H9 (cell line): ENCODE measurements at regions not wholly inside any gene's neighbourhood (a gene's known extent, or its start where the extent isn't known, plus 50 kb on each side); places are given as distances from the start of the nearest gene placed in this dataset.

Experiments used
- DNase-seq: peaks from one replicate; pipeline ENCODE4 v3.0.0-alpha.2; 2017
- H2AFZ ChIP-seq: one replicate; pipeline ENCODE4 v1.6.1; 2013; ENCODE audit warnings: mild to moderate bottlenecking, low read length, control low read depth, moderate library complexity
- H2AK5ac ChIP-seq: 2 replicates; pipeline ENCODE4 v1.6.1; 2013; ENCODE audit warnings: low read length, control low read depth, mixed read lengths; ENCODE audit not compliant: insufficient read length
- H2BK120ac ChIP-seq: one replicate; pipeline ENCODE4 v1.6.1; 2013; ENCODE audit warnings: low read depth, mild to moderate bottlenecking, low read length, control low read depth, inconsistent platforms; ENCODE audit not compliant: poor library complexity, severe bottlenecking
- H2BK12ac ChIP-seq: 2 replicates; pipeline ENCODE4 v1.6.1; 2013; ENCODE audit warnings: low read length, control low read depth, mixed read lengths, low read depth; ENCODE audit not compliant: insufficient read length
- H2BK15ac ChIP-seq: 2 replicates; pipeline ENCODE4 v1.6.1; 2013; ENCODE audit warnings: low read depth, low read length, control low read depth
- H2BK20ac ChIP-seq: one replicate; pipeline ENCODE4 v1.6.1; 2013; ENCODE audit warnings: low read depth, mild to moderate bottlenecking, low read length, control low read depth, inconsistent platforms; ENCODE audit not compliant: poor library complexity, severe bottlenecking
- H2BK5ac ChIP-seq: 2 replicates; pipeline ENCODE4 v1.6.1; 2013; ENCODE audit warnings: low read length, control low read depth, mixed read lengths; ENCODE audit not compliant: insufficient read length
- H3K14ac ChIP-seq: 2 replicates; pipeline ENCODE4 v1.6.1; 2013; ENCODE audit warnings: low read length, control low read depth; ENCODE audit not compliant: insufficient read depth
- H3K18ac ChIP-seq: 2 replicates; pipeline ENCODE4 v1.6.1; 2013; ENCODE audit warnings: low read depth, mild to moderate bottlenecking, mixed read lengths, low read length, control low read depth; ENCODE audit not compliant: insufficient read length
- H3K23ac ChIP-seq: 2 replicates; pipeline ENCODE4 v1.6.1; 2013; ENCODE audit warnings: low read length, control low read depth, mixed read lengths, low read depth; ENCODE audit not compliant: insufficient read length
- H3K23me2 ChIP-seq: 2 replicates; pipeline ENCODE4 v1.6.1; 2013; ENCODE audit warnings: low read depth, mild to moderate bottlenecking, mixed read lengths, low read length, control low read depth; ENCODE audit not compliant: insufficient read length, poor library complexity, severe bottlenecking
- H3K27ac ChIP-seq: 2 replicates; pipeline ENCODE4 v1.5.1; 2013; ENCODE audit warnings: low read length, control low read depth, mixed read lengths, low read depth; ENCODE audit not compliant: insufficient read length
- H3K27me3 ChIP-seq: 2 replicates; pipeline ENCODE4 v1.6.1; 2013; ENCODE audit warnings: low read length, control low read depth, inconsistent platforms; ENCODE audit not compliant: insufficient read depth
- H3K4ac ChIP-seq: 2 replicates; pipeline ENCODE4 v1.6.1; 2013; ENCODE audit warnings: low read depth, mild to moderate bottlenecking, control low read depth, inconsistent platforms, low read length, moderate library complexity
- H3K4me1 ChIP-seq: 2 replicates; pipeline ENCODE4 v1.6.1; 2013; ENCODE audit warnings: low read length, control low read depth, inconsistent platforms; ENCODE audit not compliant: insufficient read depth
- H3K4me2 ChIP-seq: 2 replicates; pipeline ENCODE4 v1.6.1; 2013; ENCODE audit warnings: low read length, control low read depth, mixed read lengths; ENCODE audit not compliant: insufficient read length, insufficient read depth
- H3K56ac ChIP-seq: 2 replicates; pipeline ENCODE4 v1.6.1; 2013; ENCODE audit warnings: low read depth, mild to moderate bottlenecking, mixed read lengths, low read length, control low read depth; ENCODE audit not compliant: insufficient read length
- H3K79me1 ChIP-seq: 2 replicates; pipeline ENCODE4 v1.6.1; 2013; ENCODE audit warnings: low read depth, mild to moderate bottlenecking, moderate library complexity, low read length, control low read depth, inconsistent platforms; ENCODE audit not compliant: insufficient read depth, poor library complexity, severe bottlenecking
- H3K79me2 ChIP-seq: 2 replicates; pipeline ENCODE4 v1.6.1; 2013; ENCODE audit warnings: low read length, control low read depth, inconsistent platforms; ENCODE audit not compliant: insufficient read depth
- H3K9ac ChIP-seq: 2 replicates; pipeline ENCODE4 v1.6.1; 2013; ENCODE audit warnings: low read length, control low read depth, mixed read lengths; ENCODE audit not compliant: insufficient read length; ENCODE audit errors: extremely low read depth
- H3K9me3 ChIP-seq: one replicate; pipeline ENCODE4 v1.6.1; 2013; ENCODE audit warnings: low read depth, low read length, inconsistent platforms; ENCODE audit not compliant: control insufficient read depth
- H3T11ph ChIP-seq: one replicate; pipeline ENCODE4 v1.6.1; 2013; ENCODE audit warnings: mild to moderate bottlenecking, low read length, control low read depth, inconsistent platforms
- H4K20me1 ChIP-seq: one replicate; pipeline ENCODE4 v1.6.1; 2013; ENCODE audit not compliant: control insufficient read depth, insufficient read length, insufficient read depth
- H4K5ac ChIP-seq: 2 replicates; pipeline ENCODE4 v1.6.1; 2013; ENCODE audit warnings: low read depth, mild to moderate bottlenecking, mixed read lengths, low read length, control low read depth; ENCODE audit not compliant: insufficient read length
- H4K8ac ChIP-seq: replicated peaks from 2 replicates; pipeline ENCODE4 v1.6.1; 2013; ENCODE audit warnings: low read length, control low read depth, mixed read lengths, low read depth; ENCODE audit not compliant: insufficient read length
- H4K91ac ChIP-seq: 2 replicates; pipeline ENCODE4 v1.6.1; 2013; ENCODE audit warnings: low read depth, mild to moderate bottlenecking, moderate library complexity, mixed read lengths, low read length, control low read depth; ENCODE audit not compliant: insufficient read length
- H3K27ac Mint-ChIP-seq, 3 experiments: 2 replicates in 2 of 3; 3 replicates in 1 of 3; pipeline ENCODE4 v1.8.0; 2020 to 2021; ENCODE audit warnings: mixed read lengths in 3 of 3, mild to moderate bottlenecking in 1 of 3, moderate library complexity in 1 of 3
- H3K27me3 Mint-ChIP-seq: 2 replicates; pipeline ENCODE4 v1.8.0; 2021; ENCODE audit warnings: low read depth, mild to moderate bottlenecking, moderate library complexity, mixed read lengths
- H3K36me3 Mint-ChIP-seq, 3 experiments: 2 replicates in 2 of 3; 3 replicates in 1 of 3; pipeline ENCODE4 v1.8.0; 2020 to 2021; ENCODE audit warnings: low read depth in 3 of 3, mixed read lengths in 3 of 3; ENCODE audit not compliant: insufficient read depth in 1 of 3
- H3K4me1 Mint-ChIP-seq, 2 experiments: 2 replicates each; pipeline ENCODE4 v1.8.0; 2020; ENCODE audit warnings: mixed read lengths in 2 of 2
- H3K4me3 Mint-ChIP-seq, 2 experiments: 2 replicates in 1 of 2; 3 replicates in 1 of 2; pipeline ENCODE4 v1.8.0; 2020 to 2021; ENCODE audit warnings: mild to moderate bottlenecking in 2 of 2, mixed read lengths in 2 of 2, moderate library complexity in 1 of 2
- H3K9me3 Mint-ChIP-seq, 2 experiments: 2 replicates in 1 of 2; 3 replicates in 1 of 2; pipeline ENCODE4 v1.8.0; 2020; ENCODE audit warnings: mild to moderate bottlenecking in 2 of 2, mixed read lengths in 2 of 2, moderate library complexity in 1 of 2
- WGBS: extraction: QIAGEN DNeasy Blood & Tissue Kit; methylation state at CpG from one replicate; pipeline ENCODE4 v1.1.7; 2013; ENCODE audit warnings: missing lambda C conversion rate, low lambda C conversion rate, mixed read lengths; ENCODE audit not compliant: insufficient read length; ENCODE audit errors: extremely low coverage; 5-methylcytosine and 5-hydroxymethylcytosine counted together
- TF ChIP-seq, protein P1 (sequence below): fragments of 200-600 bp; sonication (generic); conservative IDR thresholded peaks from 3 replicates; pipeline ENCODE4 v1.8.0; 2021; ENCODE audit warnings: antibody characterized with exemption, mild to moderate bottlenecking

DNA sequence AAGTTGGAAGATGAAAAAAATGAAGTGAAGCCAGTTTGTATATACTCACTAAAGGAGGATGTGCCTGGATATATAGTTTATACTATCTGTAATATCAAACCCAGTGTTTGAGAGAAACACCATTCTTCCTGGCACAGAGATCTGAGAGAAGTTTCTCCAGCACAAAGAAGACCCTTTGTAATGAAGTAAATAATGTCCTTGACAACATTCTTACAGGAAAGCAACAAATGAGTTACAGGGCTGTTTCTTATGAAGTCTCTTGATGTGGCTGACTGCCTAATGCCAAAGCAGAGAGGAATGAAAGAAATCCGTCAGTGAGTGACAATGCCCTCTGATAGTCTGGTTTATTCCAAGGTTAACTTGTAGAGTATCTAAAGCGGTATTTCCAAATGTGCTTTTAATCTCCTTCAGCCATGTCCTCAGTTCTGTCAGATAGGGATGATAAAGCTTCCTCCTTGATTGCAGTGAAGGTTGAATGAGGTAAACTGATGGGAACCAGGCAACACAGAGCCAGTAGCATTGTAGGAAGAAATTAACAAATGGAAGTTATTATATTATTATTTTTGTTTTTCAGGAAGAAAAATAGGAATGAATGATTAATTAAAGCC is 123.1 kb upstream of the ZNF608 start:
- no peak overlapping the region for H3K27ac ChIP-seq
- no peaks in the 10 kb centered on the region for H3K9me3 ChIP-seq
- Mint-ChIP-seq H3K4me3 (no peak overlapping the region), H3K27me3 (no peaks in the 10 kb centered on the region), H3K4me1 (peaks cover 25 to 29% of the 10 kb centered on the region in 2 experiments), H3K9me3 (peaks cover 3 to 6% of the 10 kb centered on the region in 2 experiments; a peak in 3 of 5 replicates), H3K27ac (no peak overlapping the region), H3K36me3 (peaks cover 0 to 8% (median 3%) of the 10 kb centered on the region in 3 experiments; a peak in 4 of 7 replicates)
- no peak overlapping the region for H3K9ac ChIP-seq
- WGBS = no CpG with 5 or more reads among the region's 2 CpGs
- TF ChIP-seq, protein P1, sequence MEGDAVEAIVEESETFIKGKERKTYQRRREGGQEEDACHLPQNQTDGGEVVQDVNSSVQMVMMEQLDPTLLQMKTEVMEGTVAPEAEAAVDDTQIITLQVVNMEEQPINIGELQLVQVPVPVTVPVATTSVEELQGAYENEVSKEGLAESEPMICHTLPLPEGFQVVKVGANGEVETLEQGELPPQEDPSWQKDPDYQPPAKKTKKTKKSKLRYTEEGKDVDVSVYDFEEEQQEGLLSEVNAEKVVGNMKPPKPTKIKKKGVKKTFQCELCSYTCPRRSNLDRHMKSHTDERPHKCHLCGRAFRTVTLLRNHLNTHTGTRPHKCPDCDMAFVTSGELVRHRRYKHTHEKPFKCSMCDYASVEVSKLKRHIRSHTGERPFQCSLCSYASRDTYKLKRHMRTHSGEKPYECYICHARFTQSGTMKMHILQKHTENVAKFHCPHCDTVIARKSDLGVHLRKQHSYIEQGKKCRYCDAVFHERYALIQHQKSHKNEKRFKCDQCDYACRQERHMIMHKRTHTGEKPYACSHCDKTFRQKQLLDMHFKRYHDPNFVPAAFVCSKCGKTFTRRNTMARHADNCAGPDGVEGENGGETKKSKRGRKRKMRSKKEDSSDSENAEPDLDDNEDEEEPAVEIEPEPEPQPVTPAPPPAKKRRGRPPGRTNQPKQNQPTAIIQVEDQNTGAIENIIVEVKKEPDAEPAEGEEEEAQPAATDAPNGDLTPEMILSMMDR = no peak
- H2BK120ac ChIP-seq = no peak overlapping the region
- no peak overlapping the region for H2BK15ac ChIP-seq
- H4K8ac ChIP-seq = no peak overlapping the region
- no peak overlapping the region for H2BK5ac ChIP-seq
- no peak overlapping the region for H3K14ac ChIP-seq
- no peaks in the 10 kb centered on the region for H4K20me1 ChIP-seq
- no peak overlapping the region for H2BK20ac ChIP-seq
- H3K4ac ChIP-seq = no peak overlapping the region
- H2AFZ ChIP-seq = no peak overlapping the region
- no peaks in the 10 kb centered on the region for H3K27me3 ChIP-seq
- H3K56ac ChIP-seq = no peak overlapping the region
- H3K79me1 ChIP-seq = no peaks in the 10 kb centered on the region
- H2AK5ac ChIP-seq = no peak overlapping the region
- H3T11ph ChIP-seq = no peak overlapping the region
- H3K23ac ChIP-seq = no peak overlapping the region
- DNase-seq = no peak
- no peak overlapping the region for H3K18ac ChIP-seq
- no peak overlapping the region for H4K5ac ChIP-seq
- H3K4me2 ChIP-seq = no peak overlapping the region
- H3K23me2 ChIP-seq = no peaks in the 10 kb centered on the region
- no peaks in the 10 kb centered on the region; the same call in 1 of the 2 replicates for H3K4me1 ChIP-seq
- H4K91ac ChIP-seq = no peak overlapping the region
- no peaks in the 10 kb centered on the region for H3K79me2 ChIP-seq
- H2BK12ac ChIP-seq = no peak overlapping the region
